K562 (cell line): ENCODE measurements at regions not wholly inside any gene's neighbourhood (a gene's known extent, or its start where the extent isn't known, plus 50 kb on each side); places are given as distances from the start of the nearest gene placed in this dataset.

ENCODE experiments used
- CGGBP1 ChIP-seq: fragments of 250-450 bp; sonication (Bioruptor Pico); IDR thresholded peaks from 2 replicates; pipeline ENCODE4 v1.9.0; 2021; ENCODE audit warnings: mild to moderate bottlenecking
- CTBP1 ChIP-seq: fragments of 450-650 bp; IDR thresholded peaks from 2 replicates; pipeline ENCODE4 v1.6.1; 2016; ENCODE audit warnings: borderline replicate concordance
- ELF1 ChIP-seq: fragments of 200-800 bp; sonication (Bioruptor generic); IDR thresholded peaks from 2 replicates; pipeline ENCODE4 v1.6.1; 2016; ENCODE audit warnings: missing genetic modification characterization, missing compliant biosample characterization
- MECOM ChIP-seq: fragments of 250-450 bp; sonication (Bioruptor Pico); IDR thresholded peaks from 2 replicates; pipeline ENCODE4 v1.8.0; 2022; ENCODE audit warnings: inconsistent platforms
- MXI1 ChIP-seq: IDR thresholded peaks from 2 replicates; pipeline ENCODE4 v1.6.1; 2011; ENCODE audit warnings: low read depth, mild to moderate bottlenecking, improper control_type of control experiment, low read length
- NR0B1 ChIP-seq: fragments of 450-650 bp; IDR thresholded peaks from one replicate; pipeline ENCODE4 v1.6.1; 2018; ENCODE audit warnings: mild to moderate bottlenecking, moderate library complexity; ENCODE audit not compliant: partially characterized antibody
- PATZ1 ChIP-seq: fragments of 250-450 bp; sonication (Bioruptor Pico); IDR thresholded peaks from 2 replicates; pipeline ENCODE4 v1.5.0; 2020; ENCODE audit warnings: mild to moderate bottlenecking, borderline replicate concordance
- TSHZ1 ChIP-seq: fragments of 250-450 bp; sonication (Bioruptor Pico); IDR thresholded peaks from 2 replicates; pipeline ENCODE4 v1.4.0; 2020; ENCODE audit warnings: mild to moderate bottlenecking, moderate library complexity
- ZBTB8A ChIP-seq: fragments of 450-650 bp; IDR thresholded peaks from 2 replicates; pipeline ENCODE4 v1.6.1; 2018; ENCODE audit warnings: mild to moderate bottlenecking, moderate library complexity; ENCODE audit not compliant: partially characterized antibody

GRCh38 chr4:134628066-134628465, 426.5 kb upstream of the PABPC4L start (continued):
- TF ChIP-seq NR0B1, result no peak
- no peak for TF ChIP-seq ZBTB8A
- TF ChIP-seq MECOM (CRISPR knock-in tag), result no peak
- TF ChIP-seq CTBP1, result no peak
- TF ChIP-seq CGGBP1, result no peak
- no peak for TF ChIP-seq MXI1
- TF ChIP-seq PATZ1 (CRISPR knock-in tag), result no peak
- TF ChIP-seq ELF1 (tag), result no peak
- no peak for TF ChIP-seq TSHZ1 (CRISPR knock-in tag)
